ENCODE measurements at regions not wholly inside any gene's neighbourhood (a gene's known extent, or its start where the extent isn't known, plus 50 kb on each side); places are given as distances from the start of the nearest gene placed in this dataset.
"Not testable (repeated sequence)": the region's sequence is repeated elsewhere in the genome, so short reads cannot be mapped to it uniquely, and the experiment has no call there.

- DNase-seq: no peak
These were observed 495.6 kb upstream of the KLF6 start for GRCh38 chr10:4280461-4281189.

DNA sequence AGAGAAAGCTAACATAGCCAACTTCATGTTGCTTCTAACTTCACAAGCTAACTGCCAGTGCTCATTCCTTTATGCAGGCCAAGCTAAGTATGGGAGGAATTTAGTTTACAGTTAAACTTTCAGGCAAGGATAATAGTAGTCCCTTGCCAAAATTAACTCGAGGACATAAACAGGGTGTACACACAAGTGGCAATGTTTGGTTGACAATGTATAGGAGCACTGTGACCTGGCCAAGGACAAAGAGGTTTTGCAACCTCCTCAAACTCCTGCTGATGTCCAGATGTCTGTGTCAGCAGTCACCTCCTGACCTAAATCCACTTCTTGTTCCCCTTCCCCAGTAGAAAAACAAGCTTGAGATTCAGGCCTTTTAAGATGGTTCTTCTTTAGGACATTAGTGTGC, 494.6 kb upstream of the KLF6 start:
- DNase-seq: no peak

DNA sequence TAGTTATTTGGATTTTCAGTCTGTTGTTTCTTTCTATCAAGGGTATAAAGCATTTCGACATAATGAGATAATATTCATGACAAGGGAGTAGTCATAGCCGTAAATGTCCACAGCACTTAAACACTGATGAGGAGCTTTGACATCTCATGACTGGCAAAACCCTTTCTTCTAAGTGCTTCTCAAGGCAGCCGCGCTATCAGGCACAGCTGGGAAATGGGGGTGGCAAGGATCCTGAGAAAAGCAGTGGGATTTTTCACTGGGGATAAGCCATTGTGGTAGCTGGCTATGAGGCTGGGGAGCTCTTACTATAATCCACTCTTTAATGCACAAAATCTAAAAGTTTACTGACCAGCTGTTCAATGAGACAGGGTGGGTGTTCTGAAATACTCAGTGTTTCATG, 493.2 kb upstream of the KLF6 start:
- no peak for DNase-seq

GRCh38 chr10:4276151-4276550, 491.1 kb upstream of the KLF6 start:
- DNase-seq: no peak

GRCh38 chr10:4274671-4275070, 489.7 kb upstream of the KLF6 start:
- not testable (repeated sequence) for DNase-seq

DNA sequence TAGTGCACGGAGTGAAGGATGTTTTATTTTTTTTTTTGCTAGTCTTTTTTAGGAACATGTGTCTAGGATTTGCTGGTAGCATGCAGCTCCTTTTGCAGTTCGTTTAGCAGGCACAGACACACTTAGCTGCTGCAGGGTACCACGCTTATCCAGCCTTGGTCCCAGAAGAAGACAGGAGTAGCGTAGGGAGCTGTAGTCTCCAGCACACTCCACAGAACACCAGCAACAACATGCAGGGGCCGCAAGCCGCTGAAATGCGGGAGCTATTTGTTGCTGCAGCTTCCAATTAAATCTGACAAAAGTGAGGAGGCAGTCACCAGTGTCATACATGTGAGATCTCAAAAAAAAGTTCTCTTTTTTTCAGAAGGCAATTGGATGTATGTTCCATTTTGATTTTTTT, 486.2 kb upstream of the KLF6 start:
- no peak for DNase-seq

- no peak for DNase-seq
These were observed 485.1 kb upstream of the KLF6 start for GRCh38 chr10:4270116-4270515.

DNA sequence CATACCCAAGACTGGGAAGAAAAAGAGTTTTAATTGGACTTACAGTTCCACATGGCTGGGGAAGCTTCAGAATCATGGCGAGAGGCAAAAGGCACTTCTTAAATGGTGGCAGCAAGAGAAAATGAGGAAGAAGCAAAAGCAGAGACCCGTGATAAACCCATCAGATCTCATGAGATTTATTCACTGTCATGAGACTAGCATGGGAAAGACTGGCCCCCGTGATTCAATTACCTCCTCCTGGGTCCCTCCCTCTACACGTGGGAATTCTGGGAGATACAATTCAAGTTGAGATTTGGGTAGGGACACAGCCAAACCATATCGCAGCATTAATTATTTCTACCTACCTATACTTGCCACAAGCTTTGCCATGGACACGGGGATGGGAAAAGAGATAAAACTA, 483.5 kb upstream of the KLF6 start:
- not testable (repeated sequence) for DNase-seq

DNA sequence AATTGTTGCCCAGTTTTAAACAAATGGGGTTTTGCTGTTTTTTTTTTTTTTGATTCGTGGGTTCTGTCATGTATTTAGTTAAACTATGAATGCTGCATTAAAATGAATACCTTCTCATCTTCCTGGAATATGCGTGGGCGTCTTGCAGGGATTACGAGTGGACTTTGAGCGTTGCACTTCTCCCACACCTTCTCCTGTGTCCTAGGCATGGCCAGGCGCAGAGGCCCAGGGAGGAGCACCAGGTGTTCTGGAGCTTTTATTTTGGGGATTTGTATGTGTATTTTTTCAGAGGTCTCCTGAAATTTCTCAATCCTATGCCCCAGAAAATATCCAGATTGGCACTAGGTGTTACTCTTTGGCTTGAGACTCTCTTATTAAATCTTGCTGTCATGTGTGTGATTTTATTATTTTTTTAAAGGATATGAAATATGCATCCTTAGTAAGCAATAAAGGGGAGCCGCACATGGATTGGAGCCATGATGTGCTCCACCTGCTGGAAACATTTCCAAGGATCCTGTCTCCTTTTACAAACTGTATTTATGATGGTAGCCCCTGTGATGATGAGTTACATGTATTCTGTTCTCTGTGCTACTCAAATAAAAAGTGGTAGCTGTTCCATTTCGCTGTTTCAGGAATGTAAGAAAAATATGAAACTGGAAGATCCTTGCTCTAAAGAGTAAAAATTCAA, 482.2 kb upstream of the KLF6 start:
- no peak for DNase-seq

GRCh38 chr10:4266416-4267085, 481.5 kb upstream of the KLF6 start:
- DNase-seq: no peak

- DNase-seq: no peak
These were observed 481.0 kb upstream of the KLF6 start for GRCh38 chr10:4265964-4266363.

DNA sequence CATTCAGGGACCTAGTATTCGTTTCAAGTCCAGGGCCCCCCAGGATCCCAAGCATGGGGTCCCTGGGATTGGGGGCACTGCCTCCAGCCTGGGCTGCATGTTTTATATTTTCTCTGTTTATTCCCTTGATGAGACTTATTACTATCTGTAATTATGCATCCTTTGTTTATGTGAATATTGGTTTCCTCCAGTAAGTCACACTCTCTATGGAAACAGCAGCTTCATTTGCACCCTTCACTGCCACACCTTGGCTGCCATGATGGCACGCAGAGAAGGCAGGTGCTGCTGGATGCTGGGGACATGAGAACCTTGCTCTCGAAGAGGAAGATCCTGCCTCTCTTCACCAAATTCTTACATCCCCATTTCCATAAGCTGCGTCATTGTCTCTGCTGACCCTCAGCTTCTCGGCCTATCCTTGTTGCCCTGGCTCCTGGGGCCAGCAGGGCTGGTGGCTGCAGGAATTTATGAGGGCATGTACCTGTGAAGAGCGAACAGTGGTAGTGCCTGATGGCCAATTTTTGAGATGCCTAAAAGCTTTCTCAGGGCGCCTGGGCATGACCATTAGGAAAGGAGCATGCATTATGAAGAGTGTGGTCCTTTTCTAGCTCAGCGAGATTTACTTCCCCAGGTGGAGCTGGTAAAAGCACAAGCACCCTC, 479.3 kb upstream of the KLF6 start:
- no peak for DNase-seq

DNA sequence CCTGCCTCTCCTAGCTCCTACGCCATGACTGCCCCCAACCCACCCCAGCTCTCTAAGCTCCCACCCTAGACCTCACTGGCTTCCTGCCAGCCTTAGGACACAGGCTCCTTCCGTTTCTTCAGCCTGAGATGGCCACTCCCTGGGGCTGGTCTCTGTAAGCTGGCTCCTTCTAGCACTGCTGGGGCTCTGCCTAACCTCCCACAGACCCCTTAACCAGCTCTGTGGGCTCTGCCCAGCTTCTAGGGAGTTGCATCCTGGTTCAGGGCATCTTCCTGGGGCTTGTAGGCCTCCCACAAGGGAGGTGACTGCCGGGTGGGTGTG, 478.6 kb upstream of the KLF6 start:
- no peak for DNase-seq

DNA sequence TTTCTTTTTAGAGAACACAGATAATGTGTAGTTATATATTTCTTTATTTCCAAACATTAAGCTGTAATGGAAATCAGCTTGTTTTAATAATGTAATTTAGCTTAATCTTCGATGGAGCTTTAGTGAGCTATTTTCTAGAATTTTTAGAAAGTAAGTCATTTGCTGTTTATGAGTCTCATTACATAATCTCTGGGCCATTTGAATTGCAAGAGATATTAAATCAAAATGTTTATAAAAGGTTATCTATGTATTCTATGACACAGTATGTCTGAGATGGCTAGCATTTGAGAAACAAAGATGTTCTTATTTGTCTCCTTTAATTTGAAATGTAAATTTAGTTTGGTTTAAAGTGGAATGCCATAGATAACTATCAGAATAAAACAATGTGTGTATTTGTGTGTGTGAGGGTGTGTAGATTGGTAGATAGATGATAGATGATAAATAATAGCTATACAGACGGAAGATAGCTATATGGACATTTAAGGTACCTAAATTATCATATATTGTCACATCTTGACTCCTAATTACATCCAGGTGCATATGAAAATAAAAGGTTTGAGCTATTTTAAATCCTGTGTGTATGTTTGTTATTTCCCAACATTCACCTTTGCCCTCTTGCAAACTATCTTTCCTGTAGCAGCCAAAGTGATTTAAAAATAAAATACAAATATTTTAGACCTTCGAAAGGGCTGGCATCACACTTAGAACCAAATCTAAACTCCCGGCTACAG, 478.0 kb upstream of the KLF6 start:
- no peak for DNase-seq

DNA sequence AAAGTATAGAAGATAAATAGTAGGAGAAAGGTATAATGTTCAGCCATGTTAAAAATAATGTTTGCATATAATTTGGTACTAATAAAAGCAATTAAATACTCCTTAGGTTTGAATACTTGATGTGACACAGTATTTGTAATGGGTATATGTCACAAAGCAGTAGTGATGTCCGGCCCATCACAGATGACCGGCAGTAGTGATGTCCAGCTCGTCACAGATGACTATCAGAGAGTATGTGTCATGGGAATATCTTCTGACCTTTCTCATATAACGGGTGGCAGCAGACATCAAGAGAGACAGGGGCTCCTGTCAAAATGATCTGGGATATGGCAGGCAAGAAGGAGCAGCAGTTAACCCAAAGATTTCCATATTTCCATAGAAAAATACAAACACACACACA, 477.4 kb upstream of the KLF6 start:
- no peak for DNase-seq

DNA sequence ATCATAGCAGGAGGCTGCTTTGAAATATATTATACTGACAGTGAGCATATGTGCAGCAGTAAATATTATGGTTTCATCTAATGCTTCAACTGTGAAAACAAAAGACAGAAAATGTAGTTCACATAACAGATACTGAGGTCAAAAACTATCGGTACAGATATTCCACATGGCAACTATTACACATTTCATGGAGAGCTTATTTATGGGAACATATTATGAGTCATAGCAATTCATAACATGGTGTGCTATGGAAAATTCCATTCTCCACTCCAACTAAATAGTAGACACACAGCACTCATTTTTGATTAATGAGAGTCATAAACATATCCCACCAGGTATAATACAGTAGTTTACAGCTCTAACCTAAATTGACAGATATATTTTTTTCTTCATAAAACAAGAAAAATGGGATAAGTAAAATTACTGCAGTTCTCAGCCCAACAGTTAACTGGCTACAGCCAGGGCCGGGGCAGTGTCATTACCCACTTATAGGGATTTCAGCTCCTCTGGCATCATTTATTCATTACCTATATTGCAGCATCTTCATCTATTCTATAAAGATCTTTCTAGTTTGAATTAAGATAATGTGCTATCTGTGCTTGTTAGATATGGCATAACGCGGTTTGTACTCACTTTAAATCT, 475.6 kb upstream of the KLF6 start:
- DNase-seq: no peak

DNA sequence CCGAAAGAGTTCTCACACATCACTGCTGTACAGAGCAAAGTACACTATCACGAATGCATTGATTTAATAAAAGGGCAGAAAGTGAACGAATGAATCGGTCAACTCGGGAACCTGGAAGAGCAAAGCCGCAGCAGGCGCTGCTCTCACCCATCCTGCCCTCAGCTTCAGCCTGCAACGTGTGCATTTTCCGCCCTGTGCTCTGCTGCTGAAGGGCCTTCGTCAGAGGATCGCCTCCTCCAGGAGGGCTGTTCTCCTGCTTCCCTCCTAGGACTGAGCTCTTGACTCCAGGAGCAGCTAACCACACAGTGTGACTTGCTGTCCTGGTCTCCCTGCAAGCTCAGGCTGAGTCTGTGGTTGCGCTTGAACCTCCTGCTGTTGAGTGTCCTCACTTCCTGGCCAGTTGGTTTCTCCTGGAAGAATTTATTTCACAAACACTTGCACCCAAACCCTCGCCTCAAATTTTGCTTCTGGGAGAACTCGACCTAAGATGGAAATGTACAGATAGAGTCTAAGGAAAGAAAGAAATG, 473.0 kb upstream of the KLF6 start:
- no peak for DNase-seq

DNA sequence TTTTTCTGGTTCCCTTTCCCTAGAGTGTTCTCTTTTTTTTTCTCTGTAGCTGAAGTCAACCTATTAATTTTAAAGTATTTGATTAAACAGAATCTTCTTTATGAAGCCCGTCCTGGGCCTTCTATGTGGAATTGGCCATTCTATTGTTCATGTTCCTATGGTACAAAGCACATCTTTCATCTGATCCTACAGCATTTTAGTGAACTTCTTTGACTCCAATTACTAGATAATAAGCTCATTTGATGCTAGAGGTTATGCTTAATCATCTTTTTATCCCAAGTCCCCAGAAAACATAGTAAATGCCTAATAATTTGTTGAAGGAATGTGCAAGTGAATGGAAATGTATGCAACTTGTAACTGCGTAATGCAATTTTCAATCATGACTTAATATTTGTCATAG, 472.0 kb upstream of the KLF6 start:
- no peak for DNase-seq

DNA sequence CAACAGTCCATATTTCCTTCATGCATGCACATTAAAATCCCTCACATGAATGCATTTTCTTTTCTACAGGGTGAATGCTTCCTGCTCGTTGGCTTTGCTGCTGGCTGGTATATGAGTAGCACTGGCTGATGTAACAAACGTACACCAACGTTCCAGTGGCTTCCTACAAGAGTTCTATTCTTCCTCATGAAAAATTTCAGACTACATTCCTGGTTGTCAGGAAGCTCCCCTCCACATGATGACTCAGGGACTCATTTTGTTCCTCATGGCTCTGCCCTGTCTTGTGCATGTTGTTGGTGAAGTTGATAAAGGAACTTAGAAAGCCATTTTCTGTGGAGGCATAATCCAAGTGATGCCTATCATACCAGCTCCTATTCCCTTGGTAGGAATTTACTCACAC, 470.7 kb upstream of the KLF6 start:
- no peak for DNase-seq

- no peak for DNase-seq
These were observed 469.3 kb upstream of the KLF6 start for GRCh38 chr10:4254101-4254994.

- DNase-seq: no peak
These were observed 467.7 kb upstream of the KLF6 start for GRCh38 chr10:4252701-4253100.

DNA sequence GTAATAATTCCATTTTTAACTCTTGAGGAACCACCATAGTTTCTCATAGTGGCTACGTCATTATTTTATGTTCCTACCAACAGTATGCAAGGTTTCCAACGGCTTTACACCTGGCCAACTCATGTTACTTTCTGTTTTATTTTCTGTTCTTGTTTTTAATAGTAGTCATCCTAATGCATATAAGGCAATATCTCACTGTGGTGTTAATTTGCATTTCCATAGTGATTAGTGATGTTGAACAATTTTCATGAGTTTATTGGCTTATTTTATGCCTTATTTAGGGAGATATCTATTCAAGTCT, 465.5 kb upstream of the KLF6 start:
- DNase-seq: no peak

Data from DMS79 treated with DMSO at 0.1 percent for 48 hours (cell line).